ENCODE measurements at regions not wholly inside any gene's neighbourhood (a gene's known extent, or its start where the extent isn't known, plus 50 kb on each side); places are given as distances from the start of the nearest gene placed in this dataset.

DNA sequence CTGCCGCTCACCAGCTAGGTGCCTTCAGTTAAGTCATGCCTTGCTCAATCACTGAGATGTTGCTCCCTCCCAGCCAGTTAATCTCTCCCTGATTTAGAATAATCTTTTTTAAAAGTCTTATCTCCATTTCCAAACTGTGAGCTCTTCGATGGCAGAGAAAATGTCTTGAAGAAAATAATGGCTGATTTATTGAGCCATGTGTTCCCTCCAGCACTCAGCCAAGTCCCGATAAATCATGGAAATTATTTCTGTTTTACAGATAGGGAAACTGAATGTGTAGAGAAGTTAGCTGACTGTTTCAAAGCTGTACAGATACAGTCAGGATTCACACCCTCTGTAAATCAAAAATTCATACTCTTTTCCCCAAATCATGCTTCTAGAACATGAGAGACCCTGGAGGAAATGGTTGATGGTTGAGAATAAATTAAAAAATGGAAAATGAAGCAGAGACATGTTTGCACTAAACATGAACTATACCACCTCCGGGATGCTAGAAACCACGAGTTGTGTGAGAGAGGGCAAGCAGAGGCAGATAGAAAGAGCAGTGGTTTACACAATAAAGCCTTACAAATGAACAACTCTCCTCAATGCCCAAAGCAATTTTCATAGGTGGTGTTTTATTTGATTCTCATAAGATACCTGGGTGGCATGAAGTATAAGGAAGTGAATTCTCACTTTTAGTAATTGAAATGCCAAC, 376.4 kb downstream of the PLPP3 start:
- 69% methylated on average over 5 of the region's 5 CpGs for WGBS
- H3K36me3 ChIP-seq, result no peaks in the 10 kb centered on the region
- no peak for DNase-seq (ENCODE audit: extremely low spot score)
- no peak for TF ChIP-seq POLR2A (IDR thresholded peaks at IDR 0.05; ENCODE audit: low read depth)
- TF ChIP-seq POLR2AphosphoS5 (IDR thresholded peaks at IDR 0.05), result no peak
- TF ChIP-seq EP300 (IDR thresholded peaks at IDR 0.05), result no peak
- TF ChIP-seq, protein P1, sequence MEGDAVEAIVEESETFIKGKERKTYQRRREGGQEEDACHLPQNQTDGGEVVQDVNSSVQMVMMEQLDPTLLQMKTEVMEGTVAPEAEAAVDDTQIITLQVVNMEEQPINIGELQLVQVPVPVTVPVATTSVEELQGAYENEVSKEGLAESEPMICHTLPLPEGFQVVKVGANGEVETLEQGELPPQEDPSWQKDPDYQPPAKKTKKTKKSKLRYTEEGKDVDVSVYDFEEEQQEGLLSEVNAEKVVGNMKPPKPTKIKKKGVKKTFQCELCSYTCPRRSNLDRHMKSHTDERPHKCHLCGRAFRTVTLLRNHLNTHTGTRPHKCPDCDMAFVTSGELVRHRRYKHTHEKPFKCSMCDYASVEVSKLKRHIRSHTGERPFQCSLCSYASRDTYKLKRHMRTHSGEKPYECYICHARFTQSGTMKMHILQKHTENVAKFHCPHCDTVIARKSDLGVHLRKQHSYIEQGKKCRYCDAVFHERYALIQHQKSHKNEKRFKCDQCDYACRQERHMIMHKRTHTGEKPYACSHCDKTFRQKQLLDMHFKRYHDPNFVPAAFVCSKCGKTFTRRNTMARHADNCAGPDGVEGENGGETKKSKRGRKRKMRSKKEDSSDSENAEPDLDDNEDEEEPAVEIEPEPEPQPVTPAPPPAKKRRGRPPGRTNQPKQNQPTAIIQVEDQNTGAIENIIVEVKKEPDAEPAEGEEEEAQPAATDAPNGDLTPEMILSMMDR (IDR thresholded peaks at IDR 0.05), result no peak
- no peak overlapping the region for H3K27ac ChIP-seq (replicated peaks in 1 of 4)
- no peak overlapping the region for H3K4me3 ChIP-seq
- intact Hi-C loops (cut with DNase I), result no loop called here
- no peaks in the 10 kb centered on the region for H3K27me3 ChIP-seq
- peaks cover 0 to 22% (median 7%) of the 10 kb centered on the region in 4 donors for H3K9me3 ChIP-seq
- peaks cover 0 to 13% (median 3%) of the 10 kb centered on the region in 4 donors for H3K4me1 ChIP-seq

DNA sequence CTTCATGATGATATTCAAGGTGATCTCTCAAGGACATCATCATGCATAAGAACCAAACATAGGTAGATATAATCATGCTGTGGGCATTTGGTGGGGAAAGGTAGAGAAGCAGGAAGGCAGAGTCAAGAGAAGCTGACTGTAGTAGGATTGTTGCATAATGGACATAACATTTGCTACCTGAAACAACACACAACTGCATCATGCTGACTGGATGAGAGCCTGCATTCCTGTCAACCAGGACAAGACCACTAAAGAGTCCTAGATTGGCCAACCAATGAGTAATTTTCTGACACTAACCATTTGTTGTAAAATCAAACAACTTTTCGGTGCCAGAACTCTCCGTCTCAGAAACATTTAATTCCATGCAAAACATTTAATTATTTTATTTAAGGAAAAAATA, 377.2 kb downstream of the PLPP3 start:
- no peak overlapping the region for H3K4me3 ChIP-seq
- H3K9me3 ChIP-seq, result peaks cover 0 to 14% (median 5%) of the 10 kb centered on the region in 4 donors
- H3K36me3 ChIP-seq, result no peaks in the 10 kb centered on the region
- WGBS, result 72% methylated on average over 2 of the region's 2 CpGs
- intact Hi-C loops (cut with DNase I), result no loop called here
- TF ChIP-seq POLR2AphosphoS5 (IDR thresholded peaks at IDR 0.05) (no peak), POLR2A (IDR thresholded peaks at IDR 0.05; ENCODE audit: low read depth) (no peak), EP300 (IDR thresholded peaks at IDR 0.05) (no peak)
- TF ChIP-seq, protein P1 (IDR thresholded peaks at IDR 0.05), result no peak
- DNase-seq (ENCODE audit: extremely low spot score), result no peak
- H3K27me3 ChIP-seq, result no peaks in the 10 kb centered on the region
- H3K27ac ChIP-seq (replicated peaks in 1 of 4), result no peak overlapping the region
- H3K4me1 ChIP-seq, result peaks cover 0 to 13% (median 5%) of the 10 kb centered on the region in 4 donors

DNA sequence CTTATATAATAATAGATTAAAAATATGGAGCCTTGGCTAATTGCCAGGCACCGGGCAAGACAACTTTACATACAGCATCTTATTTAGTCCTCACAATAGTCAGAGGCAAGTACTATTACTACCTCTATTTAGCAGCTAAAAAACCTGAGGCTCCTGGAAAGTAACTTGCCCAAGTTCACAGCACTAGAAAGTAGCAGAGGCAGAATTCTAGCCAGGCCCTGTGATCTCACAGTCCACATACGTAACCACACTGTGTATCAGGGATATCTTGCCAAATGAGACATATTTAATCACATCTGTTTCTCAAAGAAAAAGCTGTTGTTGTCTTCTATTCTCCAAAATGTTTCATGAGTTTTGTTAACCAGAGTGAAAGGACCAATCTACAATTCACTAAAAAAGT, 378.5 kb downstream of the PLPP3 start:
- intact Hi-C loops (cut with DNase I), result no loop called here
- Histone ChIP-seq H3K27ac (replicated peaks in 1 of 4) (no peak overlapping the region), H3K4me1 (peaks cover 0 to 13% (median 5%) of the 10 kb centered on the region in 4 donors), H3K36me3 (no peaks in the 10 kb centered on the region), H3K9me3 (peaks cover 0 to 3% (median 0%) of the 10 kb centered on the region in 4 donors), H3K27me3 (no peaks in the 10 kb centered on the region), H3K4me3 (no peak overlapping the region)
- WGBS, result 51% methylated on average over 2 of the region's 2 CpGs
- TF ChIP-seq POLR2AphosphoS5 (IDR thresholded peaks at IDR 0.05), result no peak
- DNase-seq (ENCODE audit: extremely low spot score), result no peak

DNA sequence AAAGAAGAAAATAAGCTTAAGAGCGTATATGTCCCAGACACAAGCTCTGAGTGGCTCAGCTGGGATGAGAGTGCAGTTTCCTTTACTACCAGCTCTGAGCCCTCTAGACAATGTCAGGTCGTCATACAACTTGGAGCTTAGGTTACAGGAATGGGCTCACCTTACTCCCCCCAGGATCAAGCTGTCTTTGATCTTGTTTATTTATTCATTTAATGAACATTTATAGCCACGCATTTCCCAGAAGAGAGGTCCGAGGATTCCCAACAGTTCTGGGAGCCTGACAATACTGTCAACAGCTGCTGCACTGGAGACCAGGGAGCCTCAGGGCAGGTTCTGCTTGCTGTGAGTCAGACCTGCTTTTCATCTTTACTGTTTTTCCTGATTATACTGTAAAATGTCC, 378.9 kb downstream of the PLPP3 start:
- H3K4me1 ChIP-seq, result peaks cover 0 to 13% (median 5%) of the 10 kb centered on the region in 4 donors
- TF ChIP-seq EP300 (IDR thresholded peaks at IDR 0.05), result no peak
- TF ChIP-seq POLR2A (IDR thresholded peaks at IDR 0.05; ENCODE audit: low read depth), result no peak
- no peak for TF ChIP-seq POLR2AphosphoS5 (IDR thresholded peaks at IDR 0.05)
- TF ChIP-seq, protein P1 (IDR thresholded peaks at IDR 0.05), result no peak
- H3K9me3 ChIP-seq, result no peaks in the 10 kb centered on the region
- no peak for DNase-seq (ENCODE audit: extremely low spot score)
- H3K27ac ChIP-seq (replicated peaks in 1 of 4), result no peak overlapping the region
- intact Hi-C loops (cut with DNase I), result no loop called here
- H3K27me3 ChIP-seq, result no peaks in the 10 kb centered on the region
- no peaks in the 10 kb centered on the region for H3K36me3 ChIP-seq
- H3K4me3 ChIP-seq, result no peak overlapping the region
- 83% methylated on average over 4 of the region's 4 CpGs for WGBS

DNA sequence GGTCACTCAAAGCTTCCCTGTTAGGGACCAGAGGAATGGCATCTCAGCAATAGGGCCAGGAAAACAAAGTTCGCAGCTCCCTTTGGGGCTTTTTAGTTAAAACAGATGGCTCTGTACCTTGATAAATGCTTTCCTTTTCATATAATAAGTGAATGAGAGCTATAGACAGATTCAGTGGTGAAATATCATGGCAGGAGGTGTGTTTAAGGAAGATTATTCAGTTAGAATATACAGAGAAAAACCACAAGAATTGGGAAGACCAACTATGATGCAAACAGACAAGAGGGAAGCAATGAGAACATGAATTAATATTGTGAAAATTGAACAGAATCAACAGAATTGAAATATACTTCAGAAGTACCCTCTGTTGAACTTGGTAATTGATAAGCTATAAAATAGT, 379.4 kb downstream of the PLPP3 start:
- Histone ChIP-seq H3K4me3 (no peak overlapping the region), H3K9me3 (no peaks in the 10 kb centered on the region), H3K4me1 (peaks cover 0 to 13% (median 5%) of the 10 kb centered on the region in 4 donors), H3K27ac (replicated peaks in 1 of 4) (no peak overlapping the region), H3K27me3 (no peaks in the 10 kb centered on the region), H3K36me3 (no peaks in the 10 kb centered on the region)
- WGBS, result 100% methylated on average over 1 of the region's 1 CpG
- no peak for DNase-seq (ENCODE audit: extremely low spot score)
- TF ChIP-seq EP300 (IDR thresholded peaks at IDR 0.05), result no peak
- no peak for TF ChIP-seq POLR2AphosphoS5 (IDR thresholded peaks at IDR 0.05)
- intact Hi-C loops (cut with DNase I), result no loop called here

DNA sequence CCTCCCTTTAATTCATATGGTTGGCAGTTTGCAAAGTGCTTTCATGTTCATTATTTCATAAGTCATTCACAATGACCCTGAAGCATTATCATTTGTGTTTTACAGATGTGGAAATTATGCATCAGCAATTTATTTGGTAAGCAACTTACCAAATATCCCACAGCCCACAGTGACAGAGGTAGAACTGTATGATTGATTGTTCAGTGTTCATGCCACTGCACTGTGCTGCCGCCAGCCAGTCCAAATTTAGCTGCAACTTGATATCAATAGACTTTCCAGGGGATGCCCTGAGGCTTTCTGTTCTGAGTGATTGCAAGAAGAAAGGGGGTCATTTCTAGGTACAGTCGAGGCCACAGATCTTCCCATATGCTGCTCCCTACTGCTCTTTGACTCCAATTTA, 380.3 kb downstream of the PLPP3 start:
- no peak for DNase-seq (ENCODE audit: extremely low spot score)
- intact Hi-C loops (cut with DNase I), result no loop called here
- WGBS, result 94% methylated on average over 2 of the region's 2 CpGs
- H3K4me1 ChIP-seq, result peaks cover 0 to 13% (median 5%) of the 10 kb centered on the region in 4 donors
- TF ChIP-seq EP300 (IDR thresholded peaks at IDR 0.05), result no peak
- TF ChIP-seq, protein P1 (IDR thresholded peaks at IDR 0.05), result no peak
- TF ChIP-seq POLR2AphosphoS5 (IDR thresholded peaks at IDR 0.05), result no peak
- TF ChIP-seq POLR2A (IDR thresholded peaks at IDR 0.05; ENCODE audit: low read depth), result no peak
- no peaks in the 10 kb centered on the region for H3K36me3 ChIP-seq
- no peaks in the 10 kb centered on the region for H3K9me3 ChIP-seq
- no peak overlapping the region for H3K27ac ChIP-seq (replicated peaks in 1 of 4)
- no peaks in the 10 kb centered on the region for H3K27me3 ChIP-seq
- H3K4me3 ChIP-seq, result no peak overlapping the region
